ENCODE measurements at regions not wholly inside any gene's neighbourhood (a gene's known extent, or its start where the extent isn't known, plus 50 kb on each side); places are given as distances from the start of the nearest gene placed in this dataset.

- TF ChIP-seq TAF1 (IDR thresholded peaks at IDR 0.05; ENCODE audit: low read depth, low read length) (no peak), POU2F2 (IDR thresholded peaks at IDR 0.05; ENCODE audit: low read depth, low read length) (no peak), POLR2A (IDR thresholded peaks at IDR 0.05; ENCODE audit: low read depth, low read length) (no peak)
Observed at GRCh38 chr5:89989776-89990175, 419.8 kb downstream of the CETN3 start.
